GM23338 (cell line): ENCODE measurements at regions not wholly inside any gene's neighbourhood (a gene's known extent, or its start where the extent isn't known, plus 50 kb on each side); places are given as distances from the start of the nearest gene placed in this dataset.

Experiments
- ATAC-seq: fragments of 200-7000 bp; cut with Tn5 transposase; 3 replicates; pipeline ENCODE4 v1.9.1; 2020
- DNase-seq: peaks from one replicate; pipeline ENCODE4 v3.0.0-alpha.2; 2015; ENCODE audit warnings: low spot score
- H2AFZ ChIP-seq: fragments of 200-600 bp; sonication (generic); 2 replicates; pipeline ENCODE4 v1.8.0; 2016; ENCODE audit warnings: antibody characterized with exemption, mild to moderate bottlenecking, moderate library complexity
- H3F3A ChIP-seq: fragments of 200-600 bp; sonication (generic); replicated peaks from 2 replicates; pipeline ENCODE4 v1.8.0; 2017; ENCODE audit warnings: antibody characterized with exemption, mixed run types, low read depth
- H3K27ac ChIP-seq: fragments of 200-600 bp; sonication (generic); 2 replicates; pipeline ENCODE4 v1.6.1; 2016; ENCODE audit warnings: low read depth
- H3K27me3 ChIP-seq: fragments of 200-600 bp; sonication (generic); 2 replicates; pipeline ENCODE4 v1.8.0; 2016; ENCODE audit warnings: mild to moderate bottlenecking, mixed run types, moderate library complexity; ENCODE audit not compliant: insufficient read depth
- H3K36me3 ChIP-seq: fragments of 200-600 bp; sonication (generic); 2 replicates; pipeline ENCODE4 v1.8.0; 2016; ENCODE audit warnings: mild to moderate bottlenecking; ENCODE audit not compliant: insufficient read depth
- H3K4me1 ChIP-seq: fragments of 200-600 bp; sonication (generic); 2 replicates; pipeline ENCODE4 v1.8.0; 2016; ENCODE audit warnings: mild to moderate bottlenecking, moderate library complexity; ENCODE audit not compliant: insufficient read depth
- H3K4me2 ChIP-seq: fragments of 200-600 bp; sonication (generic); 2 replicates; pipeline ENCODE4 v1.7.1; 2017; ENCODE audit warnings: mixed run types
- H3K4me3 ChIP-seq: fragments of 200-600 bp; sonication (generic); 2 replicates; pipeline ENCODE4 v1.6.1; 2016; ENCODE audit warnings: mixed run types
- H3K79me2 ChIP-seq: fragments of 200-600 bp; sonication (generic); replicated peaks from 2 replicates; pipeline ENCODE4 v1.8.0; 2017; ENCODE audit warnings: mild to moderate bottlenecking; ENCODE audit not compliant: insufficient read depth
- H3K9me2 ChIP-seq: fragments of 200-600 bp; sonication (generic); 2 replicates; pipeline ENCODE4 v1.8.0; 2017; ENCODE audit not compliant: insufficient read depth
- H4K20me1 ChIP-seq: fragments of 200-600 bp; sonication (generic); replicated peaks from 2 replicates; pipeline ENCODE4 v1.8.0; 2017; ENCODE audit warnings: mild to moderate bottlenecking; ENCODE audit not compliant: insufficient read depth
- H3K27ac Mint-ChIP-seq: 2 replicates; pipeline ENCODE4 v1.8.0; 2020; ENCODE audit warnings: inconsistent platforms, mild to moderate bottlenecking, moderate library complexity, mixed read lengths
- H3K27me3 Mint-ChIP-seq: 3 replicates; pipeline ENCODE4 v1.8.0; 2022; ENCODE audit warnings: low read depth, mild to moderate bottlenecking, moderate library complexity, mixed read lengths, inconsistent platforms; ENCODE audit not compliant: insufficient read depth, poor library complexity
- H3K36me3 Mint-ChIP-seq: 3 replicates; pipeline ENCODE4 v1.8.0; 2021; ENCODE audit warnings: low read depth, mild to moderate bottlenecking, inconsistent platforms, moderate library complexity, mixed read lengths
- H3K4me1 Mint-ChIP-seq: 3 replicates; pipeline ENCODE4 v1.8.0; 2020; ENCODE audit warnings: mild to moderate bottlenecking, inconsistent platforms, mixed read lengths
- H3K4me3 Mint-ChIP-seq: 3 replicates; pipeline ENCODE4 v1.8.0; 2021; ENCODE audit warnings: moderate library complexity, mild to moderate bottlenecking, inconsistent platforms, mixed read lengths
- H3K9me3 Mint-ChIP-seq: 3 replicates; pipeline ENCODE4 v1.8.0; 2020; ENCODE audit warnings: moderate library complexity, mild to moderate bottlenecking, inconsistent platforms, mixed read lengths
- CREB1 ChIP-seq: fragments of 250-450 bp; sonication (Bioruptor Pico); IDR thresholded peaks from 2 replicates; pipeline ENCODE4 v1.5.0; 2020; ENCODE audit warnings: low read depth, mild to moderate bottlenecking, moderate library complexity
- CTCF ChIP-seq, 2 experiments: fragments of 200-600 bp in 1 of 2; sonication (generic) in 1 of 2; conservative IDR thresholded peaks; 2 replicates each; pipeline versions ENCODE4 v1.5.1 to v1.6.1; 2016 to 2017; ENCODE audit warnings: antibody characterized with exemption in 2 of 2, low read depth in 2 of 2, mild to moderate bottlenecking in 2 of 2, moderate library complexity in 1 of 2
- ETS1 ChIP-seq: IDR thresholded peaks from 2 replicates; pipeline ENCODE4 v1.6.1; 2016; ENCODE audit warnings: antibody characterized with exemption
- EZH2 ChIP-seq: fragments of 200-600 bp; sonication (generic); IDR thresholded peaks from one replicate; pipeline ENCODE4 v1.8.0; 2017; ENCODE audit warnings: antibody characterized with exemption, mild to moderate bottlenecking, low read depth; ENCODE audit not compliant: unreplicated experiment
- EZH2phosphoT487 ChIP-seq: fragments of 200-600 bp; sonication (generic); IDR thresholded peaks from one replicate; pipeline ENCODE4 v1.8.1; 2018; ENCODE audit warnings: antibody characterized with exemption; ENCODE audit not compliant: unreplicated experiment
- JUNB ChIP-seq: IDR thresholded peaks from one replicate; pipeline ENCODE4 v1.6.1; 2016; ENCODE audit warnings: antibody characterized with exemption; ENCODE audit not compliant: unreplicated experiment
- NANOG ChIP-seq: IDR thresholded peaks from 2 replicates; pipeline ENCODE4 v1.6.1; 2016; ENCODE audit warnings: antibody characterized with exemption, borderline replicate concordance
- POLR2AphosphoS5 ChIP-seq: IDR thresholded peaks from 2 replicates; pipeline ENCODE4 v1.6.1; 2016; ENCODE audit warnings: antibody characterized with exemption, low read depth
- REST ChIP-seq: IDR thresholded peaks from one replicate; pipeline ENCODE4 v1.6.1; 2018; ENCODE audit warnings: antibody characterized with exemption; ENCODE audit not compliant: unreplicated experiment
- STAT1 ChIP-seq: IDR thresholded peaks from one replicate; pipeline ENCODE4 v1.6.1; 2016; ENCODE audit warnings: antibody characterized with exemption; ENCODE audit not compliant: unreplicated experiment
- ZNF114 ChIP-seq: fragments of 250-450 bp; sonication (Bioruptor Pico); IDR thresholded peaks from 2 replicates; pipeline ENCODE4 v1.5.0; 2020; ENCODE audit warnings: mild to moderate bottlenecking, moderate library complexity
- ZNF331 ChIP-seq: fragments of 250-450 bp; sonication (Bioruptor Pico); IDR thresholded peaks from 2 replicates; pipeline ENCODE4 v1.5.0; 2020; ENCODE audit warnings: low read depth, mild to moderate bottlenecking, moderate library complexity
- ZNF462 ChIP-seq: fragments of 250-450 bp; sonication (Bioruptor Pico); IDR thresholded peaks from 2 replicates; pipeline ENCODE4 v1.5.0; 2020; ENCODE audit warnings: mild to moderate bottlenecking, moderate library complexity

GRCh38 chr3:64316971-64317370, 91.7 kb upstream of the PRICKLE2 start:
- H3K4me1 Mint-ChIP-seq: peaks cover 14% of the 10 kb centered on the region
- H3K4me3 Mint-ChIP-seq: no peak overlapping the region
- TF ChIP-seq ZNF114 (CRISPR knock-in tag) (no peak), STAT1 (no peak), REST (no peak), ZNF462 (CRISPR knock-in tag) (no peak), CTCF (conservative IDR thresholded peaks at IDR 0.05; ENCODE audit: low read depth in 2 of 2) (no peak), POLR2AphosphoS5 (no peak), NANOG (no peak), CREB1 (no peak), JUNB (no peak), ETS1 (no peak), EZH2 (no peak), EZH2phosphoT487 (no peak), ZNF331 (CRISPR knock-in tag) (no peak)
- H3K27me3 Mint-ChIP-seq: no peaks in the 10 kb centered on the region
- H3K4me1 ChIP-seq: no peaks in the 10 kb centered on the region
- no peaks in the 10 kb centered on the region; the same call in 2 of the 3 replicates for H3K9me3 Mint-ChIP-seq
- H3K36me3 Mint-ChIP-seq: no peaks in the 10 kb centered on the region
- H2AFZ ChIP-seq: no peak overlapping the region
- no peak overlapping the region for H3K4me3 ChIP-seq
- ATAC-seq (no peak), DNase-seq (no peak)
- H3K27me3 ChIP-seq: no peaks in the 10 kb centered on the region
- H3K9me2 ChIP-seq: 0 out of 2 replicates have a peak, but pooled peaks cover 3% of the 10 kb centered on the region
- H3K4me2 ChIP-seq: no peak overlapping the region
- H3K36me3 ChIP-seq: no peaks in the 10 kb centered on the region
- no peaks in the 10 kb centered on the region for H4K20me1 ChIP-seq
- H3K27ac ChIP-seq: no peak overlapping the region
- no peak overlapping the region for H3K27ac Mint-ChIP-seq
- H3K79me2 ChIP-seq: no peaks in the 10 kb centered on the region
- H3F3A ChIP-seq: no peaks in the 10 kb centered on the region
